Mesenchymal stem cell (in vitro differentiated cells and primary cell): ENCODE measurements at regions not wholly inside any gene's neighbourhood (a gene's known extent, or its start where the extent isn't known, plus 50 kb on each side); places are given as distances from the start of the nearest gene placed in this dataset.

Experiments used
- DNase-seq: peaks from one replicate; pipeline ENCODE4 v3.0.0-alpha.2; 2013
- H2AFZ ChIP-seq: one replicate; pipeline ENCODE4 v1.6.1; 2013; ENCODE audit warnings: low read depth, mild to moderate bottlenecking, control low read depth, inconsistent platforms, low read length, moderate library complexity
- H2AK5ac ChIP-seq: 2 replicates; pipeline ENCODE4 v1.6.1; 2013; ENCODE audit warnings: low read length, moderate library complexity, mild to moderate bottlenecking, inconsistent platforms; ENCODE audit not compliant: severe bottlenecking
- H2BK120ac ChIP-seq: one replicate; pipeline ENCODE4 v1.6.1; 2013; ENCODE audit warnings: low read depth, mild to moderate bottlenecking, inconsistent platforms, low read length, moderate library complexity
- H2BK12ac ChIP-seq, 2 experiments: one replicate each; pipeline ENCODE4 v1.6.1; 2013; ENCODE audit warnings: inconsistent platforms in 2 of 2, low read length in 2 of 2, mild to moderate bottlenecking in 2 of 2, moderate library complexity in 2 of 2, control low read depth in 1 of 2
- H2BK15ac ChIP-seq: one replicate; pipeline ENCODE4 v1.6.1; 2013; ENCODE audit warnings: mild to moderate bottlenecking, low read depth, inconsistent platforms; ENCODE audit not compliant: poor library complexity, severe bottlenecking
- H2BK5ac ChIP-seq: 2 replicates; pipeline ENCODE4 v1.6.1; 2013; ENCODE audit warnings: low read depth, mild to moderate bottlenecking, low read length, control low read depth, inconsistent platforms; ENCODE audit not compliant: poor library complexity, severe bottlenecking
- H3K14ac ChIP-seq, 2 experiments: one replicate each; pipeline ENCODE4 v1.6.1; 2013; ENCODE audit warnings: inconsistent platforms in 2 of 2, low read length in 2 of 2, control low read depth in 1 of 2, mild to moderate bottlenecking in 1 of 2, moderate library complexity in 1 of 2
- H3K18ac ChIP-seq, 2 experiments: one replicate each; pipeline ENCODE4 v1.6.1; 2013; ENCODE audit warnings: inconsistent platforms in 2 of 2, low read length in 2 of 2, control low read depth in 1 of 2, low read depth in 1 of 2, mild to moderate bottlenecking in 1 of 2
- H3K23ac ChIP-seq, 2 experiments: one replicate each; pipeline ENCODE4 v1.6.1; 2013; ENCODE audit warnings: inconsistent platforms in 2 of 2, low read length in 2 of 2, mild to moderate bottlenecking in 2 of 2, moderate library complexity in 2 of 2, control low read depth in 1 of 2
- H3K27ac ChIP-seq: 2 replicates; pipeline ENCODE4 v1.5.1; 2013; ENCODE audit warnings: mild to moderate bottlenecking, moderate library complexity, low read length, control low read depth, inconsistent platforms; ENCODE audit not compliant: poor library complexity, severe bottlenecking
- H3K27me3 ChIP-seq, 2 experiments: 2 replicates each; pipeline versions ENCODE4 v1.6.1 to v1.7.0; 2013; ENCODE audit warnings: low read length in 2 of 2, mild to moderate bottlenecking in 2 of 2, moderate library complexity in 2 of 2, control low read depth in 1 of 2, inconsistent platforms in 1 of 2; ENCODE audit not compliant: control insufficient read depth in 1 of 2, insufficient read depth in 1 of 2
- H3K36me3 ChIP-seq, 2 experiments: 2 replicates each; pipeline versions ENCODE4 v1.6.1 to v1.7.0; 2013; ENCODE audit warnings: low read length in 2 of 2, control low read depth in 1 of 2, inconsistent platforms in 1 of 2, low read depth in 1 of 2, mild to moderate bottlenecking in 1 of 2; ENCODE audit not compliant: insufficient read depth in 2 of 2, control insufficient read depth in 1 of 2
- H3K4ac ChIP-seq, 2 experiments: one replicate each; pipeline ENCODE4 v1.6.1; 2013; ENCODE audit warnings: inconsistent platforms in 2 of 2, low read length in 2 of 2, mild to moderate bottlenecking in 2 of 2, moderate library complexity in 2 of 2, control low read depth in 1 of 2, low read depth in 1 of 2
- H3K4me1 ChIP-seq: 2 replicates; pipeline ENCODE4 v1.6.1; 2013; ENCODE audit warnings: low read depth, low read length, control low read depth; ENCODE audit not compliant: control insufficient read depth, insufficient read depth
- H3K4me2 ChIP-seq: 2 replicates; pipeline ENCODE4 v1.6.1; 2013; ENCODE audit warnings: low read length, mild to moderate bottlenecking, inconsistent platforms; ENCODE audit not compliant: poor library complexity, severe bottlenecking
- H3K4me3 ChIP-seq, 2 experiments: 2 replicates each; pipeline versions ENCODE4 v1.5.1 to v1.7.0; 2013; ENCODE audit warnings: low read length in 2 of 2, mild to moderate bottlenecking in 2 of 2, control low read depth in 1 of 2, low read depth in 1 of 2; ENCODE audit not compliant: insufficient read depth in 1 of 2
- H3K79me1 ChIP-seq: replicated peaks from 2 replicates; pipeline ENCODE4 v1.6.1; 2013; ENCODE audit warnings: mild to moderate bottlenecking, control low read depth, low read length, inconsistent platforms; ENCODE audit not compliant: poor library complexity, severe bottlenecking
- H3K9ac ChIP-seq: 2 replicates; pipeline ENCODE4 v1.7.0; 2013; ENCODE audit warnings: mild to moderate bottlenecking, low read length, moderate library complexity
- H3K9me3 ChIP-seq: 2 replicates; pipeline ENCODE4 v1.7.0; 2013; ENCODE audit warnings: mild to moderate bottlenecking, low read length; ENCODE audit not compliant: control insufficient read depth
- H4K8ac ChIP-seq: one replicate; pipeline ENCODE4 v1.6.1; 2013; ENCODE audit warnings: inconsistent platforms, mild to moderate bottlenecking, low read length, moderate library complexity
- H4K91ac ChIP-seq: one replicate; pipeline ENCODE4 v1.6.1; 2013; ENCODE audit warnings: mild to moderate bottlenecking, low read length, inconsistent platforms
- WGBS: methylation state at CpG from one replicate; pipeline ENCODE4 v1.1.7; 2013; ENCODE audit warnings: mixed read lengths; 5-methylcytosine and 5-hydroxymethylcytosine counted together

- Histone ChIP-seq H3K27ac (peak overlapping the region; percentile 25), H3K4me1 (no peaks in the 10 kb centered on the region), H3K27me3 (no peaks in the 10 kb centered on the region), H2BK12ac (no peak overlapping the region), H2BK5ac (no peak overlapping the region), H3K36me3 (no peaks in the 10 kb centered on the region), H3K9ac (no peak overlapping the region), H2AFZ (no peak overlapping the region), H2BK15ac (no peak overlapping the region), H4K91ac (no peak overlapping the region), H3K14ac (no peak overlapping the region), H2BK120ac (no peak overlapping the region), H3K23ac (no peak overlapping the region), H3K4ac (no peak overlapping the region), H4K8ac (no peak overlapping the region), H3K9me3 (no peaks in the 10 kb centered on the region), H2AK5ac (no peak overlapping the region), H3K18ac (no peak overlapping the region), H3K79me1 (no peaks in the 10 kb centered on the region), H3K4me2 (no peak overlapping the region), H3K4me3 (no peak overlapping the region)
- WGBS: 87% methylated on average over 5 of the region's 8 CpGs
- peak; percentile 32 for DNase-seq
These were observed 353.7 kb downstream of the CSNK1G3 start for GRCh38 chr5:123865641-123866040.

GRCh38 chr5:123864578-123864977, 352.6 kb downstream of the CSNK1G3 start:
- Histone ChIP-seq H3K4ac (no peak overlapping the region), H2BK120ac (no peak overlapping the region), H2AFZ (no peak overlapping the region), H3K4me2 (no peak overlapping the region), H3K4me3 (no peak overlapping the region), H3K18ac (no peak overlapping the region), H2BK12ac (no peak overlapping the region), H3K4me1 (no peaks in the 10 kb centered on the region), H3K36me3 (no peaks in the 10 kb centered on the region), H3K27ac (no peak overlapping the region), H4K8ac (no peak overlapping the region), H2BK15ac (no peak overlapping the region), H3K9ac (no peak overlapping the region), H3K14ac (no peak overlapping the region), H3K27me3 (no peaks in the 10 kb centered on the region), H2BK5ac (no peak overlapping the region), H3K23ac (no peak overlapping the region), H4K91ac (no peak overlapping the region), H3K9me3 (no peaks in the 10 kb centered on the region), H2AK5ac (no peak overlapping the region), H3K79me1 (no peaks in the 10 kb centered on the region)
- no CpG with 5 or more reads among the region's 1 CpG for WGBS
- DNase-seq: no peak

GRCh38 chr5:123858938-123859337, 347.0 kb downstream of the CSNK1G3 start:
- DNase-seq: no peak
- Histone ChIP-seq H3K4me2 (no peak overlapping the region), H3K79me1 (no peaks in the 10 kb centered on the region), H3K9ac (no peak overlapping the region), H3K4me3 (no peak overlapping the region), H3K18ac (no peak overlapping the region), H2BK15ac (no peak overlapping the region), H2BK120ac (no peak overlapping the region), H3K4me1 (no peaks in the 10 kb centered on the region), H2AFZ (no peak overlapping the region), H3K27ac (no peak overlapping the region), H2AK5ac (no peak overlapping the region), H2BK12ac (no peak overlapping the region), H4K91ac (no peak overlapping the region), H3K9me3 (no peaks in the 10 kb centered on the region), H3K36me3 (no peaks in the 10 kb centered on the region), H3K14ac (no peak overlapping the region), H3K4ac (no peak overlapping the region), H4K8ac (no peak overlapping the region), H3K27me3 (no peaks in the 10 kb centered on the region), H3K23ac (no peak overlapping the region), H2BK5ac (no peak overlapping the region)
- 100% methylated on average over 1 of the region's 1 CpG for WGBS

- Histone ChIP-seq H3K18ac (no peak overlapping the region), H3K4me1 (no peaks in the 10 kb centered on the region), H3K27ac (no peak overlapping the region), H3K4me2 (no peak overlapping the region), H3K27me3 (no peaks in the 10 kb centered on the region), H2BK120ac (no peak overlapping the region), H4K91ac (no peak overlapping the region), H3K4me3 (no peak overlapping the region), H2BK12ac (no peak overlapping the region), H3K79me1 (no peaks in the 10 kb centered on the region), H2BK15ac (no peak overlapping the region), H3K14ac (no peak overlapping the region), H3K4ac (no peak overlapping the region), H2BK5ac (no peak overlapping the region), H2AK5ac (no peak overlapping the region), H3K9ac (no peak overlapping the region), H3K36me3 (no peaks in the 10 kb centered on the region), H3K23ac (no peak overlapping the region), H2AFZ (no peak overlapping the region), H3K9me3 (no peaks in the 10 kb centered on the region), H4K8ac (no peak overlapping the region)
- 97% methylated on average over 1 of the region's 1 CpG for WGBS
- no peak for DNase-seq
These were observed 344.8 kb downstream of the CSNK1G3 start for GRCh38 chr5:123856766-123857165.
